Small intestine (tissue), 7 donors: ENCODE measurements at regions not wholly inside any gene's neighbourhood (a gene's known extent, or its start where the extent isn't known, plus 50 kb on each side); places are given as distances from the start of the nearest gene placed in this dataset.
A peak's percentile ranks its signal among the peaks of the same experiment; 100 is the strongest.

Experiments
- DNase-seq, 2 donors: peaks; one replicate each; pipeline versions ENCODE4 v3.0.0 to v3.0.0-alpha.2; 2013
- FAIRE-seq: peaks from 2 replicates; lab custom pipeline; 2012; peaks lifted over from hg19 to GRCh38; lab: Jason Lieb, UNC
- H3K27ac ChIP-seq, 3 donors: one replicate each; pipeline ENCODE4 v1.5.1; 2013; ENCODE audit warnings: low read length in 2 of 3, mild to moderate bottlenecking in 2 of 3, control low read depth in 1 of 3, inconsistent platforms in 1 of 3, low read depth in 1 of 3, moderate library complexity in 1 of 3
- H3K27me3 ChIP-seq, 3 donors: one replicate each; pipeline ENCODE4 v1.6.1; 2013; ENCODE audit warnings: low read length in 3 of 3, inconsistent platforms in 1 of 3; ENCODE audit not compliant: control insufficient read depth in 3 of 3, insufficient read depth in 3 of 3
- H3K36me3 ChIP-seq, 3 donors: one replicate each; pipeline ENCODE4 v1.6.1; 2013; ENCODE audit warnings: low read length in 3 of 3, inconsistent platforms in 1 of 3, low read depth in 1 of 3, mild to moderate bottlenecking in 1 of 3, moderate library complexity in 1 of 3; ENCODE audit not compliant: control insufficient read depth in 3 of 3, insufficient read depth in 2 of 3
- H3K4me1 ChIP-seq, 3 donors: one replicate each; pipeline ENCODE4 v1.6.1; 2013; ENCODE audit warnings: low read length in 2 of 3, inconsistent platforms in 1 of 3, low read depth in 1 of 3, mild to moderate bottlenecking in 1 of 3, moderate library complexity in 1 of 3; ENCODE audit not compliant: control insufficient read depth in 3 of 3, insufficient read depth in 2 of 3
- H3K4me3 ChIP-seq, 3 donors: one replicate each; pipeline ENCODE4 v1.5.1; 2013; ENCODE audit warnings: low read length in 3 of 3, control low read depth in 1 of 3, inconsistent platforms in 1 of 3, low read depth in 1 of 3, mild to moderate bottlenecking in 1 of 3, moderate library complexity in 1 of 3
- H3K9me3 ChIP-seq, 2 donors: one replicate each; pipeline ENCODE4 v1.6.1; 2013; ENCODE audit warnings: low read depth in 1 of 2, low read length in 1 of 2; ENCODE audit not compliant: control insufficient read depth in 2 of 2, insufficient read depth in 1 of 2
- WGBS, 3 donors: extraction: QIAGEN DNeasy Blood & Tissue Kit; methylation state at CpG; one replicate each; pipeline ENCODE4 v1.1.7; 2013; 5-methylcytosine and 5-hydroxymethylcytosine counted together
- donor health status: healthy with polysubstance abuse.
- donor health status: control.
- donor health status: control.
- donor health status: Bipolar disorder and iron deficiency.
- donor health status: healthy.

GRCh38 chr17:77865112-77865611 lies 93.3 kb upstream of the TNRC6C start:
- peaks cover 0 to 14% (median 0%) of the 10 kb centered on the region in 3 donors for H3K4me1 ChIP-seq

DNA sequence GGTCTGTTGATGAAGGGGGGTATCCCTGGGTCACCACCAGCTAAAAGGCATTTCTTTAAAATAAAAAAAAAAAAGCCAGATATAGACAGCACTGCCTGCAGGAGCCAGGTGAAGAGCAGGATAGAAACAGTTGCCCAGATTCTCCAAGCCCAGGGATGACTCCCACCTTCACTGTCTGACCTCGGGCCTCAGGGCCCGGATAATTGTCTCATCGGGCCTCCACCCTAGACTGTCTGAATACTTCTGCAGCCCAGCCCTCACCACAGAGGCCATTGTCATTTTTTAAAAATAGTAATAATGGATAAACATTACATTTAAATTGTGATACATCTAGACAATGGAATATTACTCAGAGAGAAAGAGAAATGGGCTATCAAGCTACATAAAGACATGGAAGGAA lies 92.8 kb upstream of the TNRC6C start:
- Histone ChIP-seq H3K9me3 (no peaks in the 10 kb centered on the region), H3K27me3 (peaks cover 0 to 9% (median 0%) of the 10 kb centered on the region in 3 donors), H3K4me1 (peaks cover 0 to 14% (median 0%) of the 10 kb centered on the region in 3 donors), H3K27ac (no peak overlapping the region), H3K4me3 (no peak overlapping the region), H3K36me3 (no peaks in the 10 kb centered on the region)
- WGBS, 3 donors = 74 to 85% (median 77%) methylated on average over 3 of the region's 3 CpGs
- no peak for FAIRE-seq
- DNase-seq = no peak

More at GRCh38 chr17:77865112-77865611, 93.3 kb upstream of the TNRC6C start:
- DNase-seq (no peak), FAIRE-seq (no peak)
- Histone ChIP-seq H3K9me3 (no peaks in the 10 kb centered on the region), H3K27ac (peak overlapping the region in 1 of 3 donors; percentile 32), H3K36me3 (no peaks in the 10 kb centered on the region), H3K4me3 (no peak overlapping the region), H3K27me3 (peaks cover 0 to 9% (median 0%) of the 10 kb centered on the region in 3 donors)
- 74 to 89% (median 86%) methylated on average over 22 of the region's 22 CpGs for WGBS, 3 donors

DNA sequence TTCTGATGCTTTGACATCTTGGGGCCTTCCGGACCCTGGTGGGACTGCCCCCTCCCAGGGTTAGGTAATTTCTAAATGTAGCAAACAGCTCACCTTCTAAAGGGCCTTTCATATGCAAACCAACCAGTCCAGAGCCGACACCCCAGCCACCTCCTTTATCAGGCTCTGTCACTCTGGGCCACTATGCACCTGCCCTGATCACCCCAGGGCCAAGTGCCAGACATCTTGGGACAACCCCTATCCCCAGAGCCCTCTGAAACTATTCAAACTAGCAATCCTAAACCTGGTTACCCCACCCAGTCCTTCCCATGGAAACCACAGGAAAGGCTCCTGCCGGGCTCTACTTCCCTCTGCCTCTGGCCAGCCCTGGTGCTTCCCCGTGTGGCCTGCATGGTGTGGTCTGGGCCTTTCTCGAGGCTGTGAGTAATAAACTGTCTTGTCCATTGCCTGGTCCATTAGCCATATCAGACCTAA lies 91.2 kb upstream of the TNRC6C start:
- FAIRE-seq = no peak
- 48 to 74% (median 67%) methylated on average over 5 of the region's 5 CpGs for WGBS, 3 donors
- no peak for DNase-seq

GRCh38 chr17:77867976-77868713 lies 90.4 kb upstream of the TNRC6C start:
- DNase-seq = no peak
- H3K9me3 ChIP-seq = no peaks in the 10 kb centered on the region
- no peak for FAIRE-seq
- H3K27me3 ChIP-seq = peaks cover 0 to 9% (median 0%) of the 10 kb centered on the region in 3 donors
- no peak overlapping the region for H3K27ac ChIP-seq
- H3K4me1 ChIP-seq = peaks cover 0 to 14% (median 0%) of the 10 kb centered on the region in 3 donors
- no peaks in the 10 kb centered on the region for H3K36me3 ChIP-seq
- no peak overlapping the region for H3K4me3 ChIP-seq
- WGBS, 3 donors = 81 to 89% (median 88%) methylated on average over 19 of the region's 19 CpGs

More for the DNA sequence above, 91.2 kb upstream of the TNRC6C start:
- no peaks in the 10 kb centered on the region for H3K9me3 ChIP-seq
- H3K4me1 ChIP-seq = peaks cover 0 to 14% (median 0%) of the 10 kb centered on the region in 3 donors
- no peak overlapping the region for H3K27ac ChIP-seq
- H3K4me3 ChIP-seq = no peak overlapping the region
- peaks cover 0 to 9% (median 0%) of the 10 kb centered on the region in 3 donors for H3K27me3 ChIP-seq
- no peaks in the 10 kb centered on the region for H3K36me3 ChIP-seq

DNA sequence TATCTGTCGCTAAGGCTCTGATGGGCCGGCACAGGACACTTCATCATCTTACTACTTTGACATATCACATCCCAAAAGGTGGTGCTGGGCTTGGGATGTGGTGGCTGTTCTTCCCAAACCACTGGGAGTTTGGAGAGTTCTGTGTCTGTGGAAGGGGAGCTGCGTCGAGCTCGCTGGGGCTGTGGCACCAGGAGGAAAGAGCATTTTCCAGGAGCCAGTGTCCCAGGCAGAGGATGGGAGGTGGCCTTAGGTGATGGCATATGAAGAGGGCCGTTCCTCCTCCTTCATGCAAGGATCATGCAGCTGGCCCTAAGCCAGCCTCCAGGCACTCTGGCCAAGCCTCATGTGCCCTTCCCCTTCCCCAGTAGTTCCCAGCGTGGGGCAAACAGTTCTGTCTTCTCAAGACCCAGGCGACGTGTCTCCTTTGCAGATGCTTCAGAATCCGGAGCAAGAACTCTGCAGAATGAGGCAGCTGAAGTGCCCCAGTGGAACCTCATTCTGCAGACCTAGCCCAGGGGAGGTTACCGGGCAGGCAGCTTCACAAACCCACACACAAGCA lies 89.4 kb upstream of the TNRC6C start:
- DNase-seq = no peak
- Histone ChIP-seq H3K27ac (no peak overlapping the region), H3K4me1 (peaks cover 0 to 7% (median 0%) of the 10 kb centered on the region in 3 donors), H3K9me3 (no peaks in the 10 kb centered on the region), H3K4me3 (no peak overlapping the region), H3K36me3 (no peaks in the 10 kb centered on the region), H3K27me3 (peaks cover 0 to 9% (median 0%) of the 10 kb centered on the region in 3 donors)
- 57 to 69% (median 68%) methylated on average over 11 of the region's 11 CpGs for WGBS, 3 donors
- no peak for FAIRE-seq

GRCh38 chr17:77869665-77870132 lies 88.8 kb upstream of the TNRC6C start:
- Histone ChIP-seq H3K4me3 (no peak overlapping the region), H3K27me3 (peaks cover 0 to 9% (median 0%) of the 10 kb centered on the region in 3 donors), H3K9me3 (no peaks in the 10 kb centered on the region), H3K4me1 (peaks cover 0 to 1% (median 0%) of the 10 kb centered on the region in 3 donors), H3K36me3 (no peaks in the 10 kb centered on the region), H3K27ac (no peak overlapping the region)
- DNase-seq (no peak), FAIRE-seq (no peak)
- WGBS, 3 donors = 53 to 55% (median 54%) methylated on average over 10 of the region's 10 CpGs

- WGBS, 3 donors = 46 to 69% (median 53%) methylated on average over 11 of the region's 11 CpGs
- Histone ChIP-seq H3K4me3 (no peak overlapping the region), H3K4me1 (no peaks in the 10 kb centered on the region), H3K27ac (no peak overlapping the region), H3K36me3 (no peaks in the 10 kb centered on the region), H3K27me3 (peaks cover 0 to 12% (median 0%) of the 10 kb centered on the region in 3 donors), H3K9me3 (peaks cover 1 to 8% of the 10 kb centered on the region in 2 donors)
- no peak for FAIRE-seq
- DNase-seq = no peak
Measured at GRCh38 chr17:77872199-77872598, 86.3 kb upstream of the TNRC6C start.

DNA sequence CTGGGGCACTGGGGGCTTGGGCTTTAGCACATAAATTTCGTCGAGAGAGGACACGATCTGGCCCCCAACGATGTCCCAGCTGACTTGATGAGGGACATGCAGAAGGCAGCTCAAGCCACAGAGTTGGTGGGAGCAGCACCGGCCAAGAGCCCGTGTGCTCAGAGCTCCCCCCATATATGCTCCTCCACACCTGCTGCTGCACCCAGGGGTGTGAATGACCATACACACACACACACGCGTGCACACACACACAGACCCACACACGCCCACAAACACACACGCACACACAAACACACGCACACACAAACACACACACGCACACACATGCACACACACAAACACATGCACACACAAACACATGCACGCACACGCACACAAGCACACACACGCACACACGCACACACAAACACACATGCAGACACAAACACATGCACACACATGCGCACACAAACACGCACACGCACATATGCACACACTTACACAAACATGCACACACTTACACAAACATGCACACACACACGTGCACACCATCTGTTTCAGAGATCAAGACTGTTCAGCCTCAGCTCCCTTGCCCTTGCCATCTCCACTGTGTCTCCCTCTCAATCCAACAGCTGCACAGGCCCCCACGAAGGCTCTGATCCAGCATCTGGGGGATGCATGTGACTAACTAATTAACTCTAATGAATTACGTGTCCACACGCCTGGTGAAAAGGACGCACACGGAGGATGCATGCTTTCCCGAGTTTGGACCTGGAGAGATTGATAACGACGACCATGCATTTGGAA lies 85.6 kb upstream of the TNRC6C start:
- Histone ChIP-seq H3K27ac (no peak overlapping the region), H3K9me3 (peaks cover 1 to 8% of the 10 kb centered on the region in 2 donors), H3K27me3 (peaks cover 0 to 9% (median 0%) of the 10 kb centered on the region in 3 donors), H3K4me3 (no peak overlapping the region), H3K4me1 (no peaks in the 10 kb centered on the region), H3K36me3 (no peaks in the 10 kb centered on the region)
- FAIRE-seq (no peak), DNase-seq (no peak)
- WGBS, 3 donors = 78 to 84% (median 81%) methylated on average over 28 of the region's 28 CpGs
